GM06990 (cell line): ENCODE measurements at regions not wholly inside any gene's neighbourhood (a gene's known extent, or its start where the extent isn't known, plus 50 kb on each side); places are given as distances from the start of the nearest gene placed in this dataset.

ENCODE experiments used
- DNase-seq: peaks from one replicate; pipeline ENCODE4 v3.0.0-alpha.2; 2011; ENCODE audit not compliant: insufficient read length; ENCODE audit errors: extremely low read depth
- H3K27me3 ChIP-seq: replicated peaks from 2 replicates; pipeline ENCODE4 v1.6.0; 2011; ENCODE audit warnings: low read length; ENCODE audit not compliant: control insufficient read depth, insufficient read depth
- H3K36me3 ChIP-seq: 2 replicates; pipeline ENCODE4 v1.5.1; 2011; ENCODE audit warnings: low read length; ENCODE audit not compliant: control insufficient read depth, insufficient read depth
- H3K4me3 ChIP-seq: replicated peaks from 2 replicates; pipeline ENCODE4 v1.5.1; 2011; ENCODE audit warnings: low read depth, mild to moderate bottlenecking, control low read depth, low read length
- CTCF ChIP-seq: IDR thresholded peaks from 2 replicates; pipeline ENCODE4 v1.5.1; 2011; ENCODE audit warnings: low read length, control low read depth, mild to moderate bottlenecking, inconsistent platforms; ENCODE audit not compliant: insufficient read depth, poor library complexity, severe bottlenecking

GRCh38 chr6:166683477-166683876, 56.4 kb upstream of the RPS6KA2 start:
- no peak for TF ChIP-seq CTCF
- H3K4me3 ChIP-seq, result no peak overlapping the region
- DNase-seq, result no peak
- no peaks in the 10 kb centered on the region for H3K36me3 ChIP-seq
- no peaks in the 10 kb centered on the region; the same call in none of the 2 replicates for H3K27me3 ChIP-seq

- Histone ChIP-seq H3K27me3 (no peaks in the 10 kb centered on the region; the same call in 1 of the 2 replicates), H3K36me3 (no peaks in the 10 kb centered on the region), H3K4me3 (no peak overlapping the region)
- no peak for DNase-seq
- no peak for TF ChIP-seq CTCF
Observed at GRCh38 chr6:166679566-166679965, 52.5 kb upstream of the RPS6KA2 start.

GRCh38 chr6:166678426-166678825, 51.4 kb upstream of the RPS6KA2 start:
- Histone ChIP-seq H3K36me3 (no peaks in the 10 kb centered on the region), H3K27me3 (no peaks in the 10 kb centered on the region; the same call in 1 of the 2 replicates), H3K4me3 (no peak overlapping the region)
- DNase-seq, result no peak
- no peak for TF ChIP-seq CTCF

GRCh38 chr6:166677941-166678340, 50.9 kb upstream of the RPS6KA2 start:
- H3K36me3 ChIP-seq, result no peaks in the 10 kb centered on the region
- H3K4me3 ChIP-seq, result no peak overlapping the region
- TF ChIP-seq CTCF, result no peak
- no peak for DNase-seq
- no peaks in the 10 kb centered on the region; the same call in 1 of the 2 replicates for H3K27me3 ChIP-seq
